ENCODE measurements at regions not wholly inside any gene's neighbourhood (a gene's known extent, or its start where the extent isn't known, plus 50 kb on each side); places are given as distances from the start of the nearest gene placed in this dataset.

GRCh38 chr7:110058401-110058800 lies 1032.5 kb upstream of the LRRN3 start:
- TF ChIP-seq POLR2A (IDR thresholded peaks at IDR 0.05; ENCODE audit: low read depth) (no peak), EP300 (IDR thresholded peaks at IDR 0.05) (no peak), POLR2AphosphoS5 (IDR thresholded peaks at IDR 0.05) (no peak)

All from esophagus muscularis mucosa (tissue), 3 donors.